M059J (cell line): ENCODE measurements at regions not wholly inside any gene's neighbourhood (a gene's known extent, or its start where the extent isn't known, plus 50 kb on each side); places are given as distances from the start of the nearest gene placed in this dataset.

Experiments used
- DNase-seq: peaks from one replicate; pipeline ENCODE4 v3.0.0-alpha.2; 2012; ENCODE audit warnings: low read depth

DNA sequence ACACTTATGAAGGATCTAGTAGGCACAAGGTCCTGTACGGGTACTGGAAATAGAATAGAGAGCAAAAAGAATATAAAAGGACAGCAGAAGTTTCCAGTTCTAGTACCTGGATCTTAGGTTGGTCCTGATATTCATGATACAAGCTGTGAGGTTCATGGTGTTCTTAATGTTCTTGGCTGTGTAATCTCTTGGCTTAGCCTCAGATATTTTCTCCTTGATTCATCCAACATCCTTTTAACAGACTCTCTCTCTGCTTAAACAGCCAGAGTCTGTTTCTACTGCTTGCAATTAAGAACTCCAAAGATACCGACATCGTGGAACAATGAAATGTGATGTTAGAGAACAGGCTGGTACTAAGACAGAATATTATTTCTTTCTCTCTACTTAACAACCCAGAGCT lies 49.9 kb downstream of the CNTN3 start:
- DNase-seq: no peak

DNA sequence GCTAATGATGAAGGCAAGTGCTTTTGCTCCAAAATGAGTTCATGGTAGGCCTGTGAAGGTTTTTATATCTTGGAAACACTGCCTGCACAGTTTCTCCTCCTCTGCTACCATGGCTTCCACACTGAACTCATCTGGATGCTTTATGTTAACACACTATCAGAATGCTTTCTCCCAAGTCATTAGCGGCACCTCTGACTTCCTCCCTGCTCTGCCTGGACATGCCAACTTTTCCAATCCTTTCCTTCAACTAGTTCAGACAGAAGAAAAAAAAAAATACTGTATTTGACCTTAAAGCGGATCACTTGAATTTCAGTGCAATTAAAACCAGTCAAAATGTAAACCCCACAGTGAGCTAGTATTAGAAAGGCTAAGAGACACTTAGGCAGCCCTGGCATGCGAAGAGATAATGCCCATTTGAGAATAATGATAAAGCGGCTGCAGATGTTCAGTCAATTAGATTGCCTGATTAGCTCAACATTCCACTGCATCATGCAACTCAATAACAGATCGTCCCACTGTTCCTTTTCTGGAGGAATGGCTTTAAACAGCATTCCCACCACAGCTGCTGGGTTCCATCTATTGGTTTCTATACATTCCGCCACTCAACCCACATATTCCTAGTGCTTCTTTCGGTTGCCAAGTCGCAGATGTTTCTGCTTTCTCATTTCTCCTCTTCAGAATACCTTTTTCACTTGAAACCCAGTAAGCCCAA lies 51.7 kb downstream of the CNTN3 start:
- no peak for DNase-seq

DNA sequence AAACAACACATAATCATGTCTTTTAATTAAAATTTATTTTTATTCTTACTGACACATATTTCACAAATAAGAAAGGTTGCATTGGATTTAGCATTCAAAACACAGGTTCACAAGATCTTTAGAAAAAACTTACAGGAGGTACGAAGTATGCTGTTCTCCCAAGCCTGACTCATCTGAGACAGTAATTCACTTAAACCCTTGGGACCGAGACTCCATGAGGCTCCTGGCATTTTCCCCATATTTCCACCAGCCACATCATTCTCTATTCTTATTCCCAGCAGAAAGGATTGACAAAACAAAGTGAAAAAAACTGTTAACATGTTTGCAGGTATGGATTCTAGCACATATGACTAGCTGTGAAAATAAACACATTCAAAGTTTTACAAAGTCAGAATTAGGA lies 52.6 kb downstream of the CNTN3 start:
- no peak for DNase-seq

DNA sequence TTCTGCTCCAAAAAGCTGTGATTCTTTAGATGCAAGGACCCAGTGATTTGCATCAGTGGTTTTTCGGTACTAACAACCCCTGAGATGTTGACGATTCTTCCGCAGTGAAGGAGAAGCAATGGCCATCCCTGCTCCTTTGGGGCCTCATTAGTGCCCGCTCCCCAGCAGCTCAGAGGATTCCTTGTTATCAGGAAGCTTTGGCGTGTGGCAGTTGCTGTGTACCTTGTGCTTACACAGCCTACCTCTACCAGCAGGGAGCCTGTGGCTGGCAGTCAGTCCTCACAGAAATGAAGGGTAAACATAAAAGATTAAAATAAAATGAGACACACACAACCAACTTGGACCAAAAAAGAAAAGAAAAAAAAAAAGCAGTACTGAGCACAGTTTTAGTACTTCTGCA lies 55.2 kb downstream of the CNTN3 start:
- DNase-seq: no peak

DNA sequence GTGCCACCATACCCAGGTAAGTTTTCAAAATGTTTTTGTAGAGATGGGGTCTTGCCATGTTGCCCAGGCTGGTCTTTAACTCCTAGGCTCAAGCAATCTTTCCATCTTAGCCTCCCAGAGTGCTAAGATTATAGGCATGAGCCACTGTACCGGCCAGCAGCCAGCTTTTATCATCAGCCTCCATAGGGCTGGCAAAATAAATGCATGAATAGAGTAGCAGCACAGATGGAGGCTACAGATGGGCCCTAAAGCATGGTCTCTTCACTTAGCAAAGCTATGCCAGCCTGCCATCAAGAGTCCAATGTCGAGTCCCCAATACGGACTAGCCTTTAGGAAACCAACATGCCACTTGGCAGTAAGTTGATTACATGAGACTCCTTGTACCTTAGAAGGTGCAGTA lies 63.8 kb downstream of the CNTN3 start:
- DNase-seq: no peak

DNA sequence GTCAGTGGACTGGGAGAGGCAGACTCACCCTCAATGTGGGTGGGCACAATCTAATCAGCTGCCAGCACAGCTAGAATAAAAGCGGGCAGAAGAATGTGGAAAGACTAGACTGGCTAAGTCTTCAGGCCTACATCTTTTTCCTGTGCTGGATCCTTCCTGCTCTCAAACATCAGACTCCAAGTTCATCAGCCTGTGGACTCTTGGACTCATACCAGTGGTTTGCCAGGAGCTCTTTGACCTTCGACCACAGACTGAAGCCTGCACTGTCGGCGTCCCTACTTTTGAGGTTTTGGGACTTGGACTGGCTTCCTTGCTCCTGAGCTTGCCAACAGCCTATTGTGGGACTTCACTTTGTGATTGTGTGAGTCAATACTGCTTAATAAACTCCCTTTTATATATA lies 68.0 kb downstream of the CNTN3 start:
- no peak for DNase-seq

DNA sequence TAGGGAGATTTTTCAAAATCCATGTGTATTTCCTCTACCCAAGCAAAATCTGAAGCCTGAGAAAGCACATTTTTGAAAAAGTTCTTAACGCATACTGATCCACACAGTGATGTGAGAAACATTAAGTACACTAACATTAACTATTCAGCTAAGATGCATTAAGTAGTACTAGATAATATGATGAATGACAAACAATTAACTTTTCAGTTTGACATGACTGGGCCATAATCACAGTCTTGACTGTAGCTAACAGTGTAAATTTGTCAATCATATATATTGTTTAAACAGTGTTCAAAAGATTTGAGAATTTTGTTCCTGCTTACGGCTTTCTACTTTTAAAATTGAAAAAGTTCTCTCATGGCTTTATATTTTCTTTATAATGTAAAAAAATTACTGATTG lies 72.0 kb downstream of the CNTN3 start:
- no peak for DNase-seq

DNA sequence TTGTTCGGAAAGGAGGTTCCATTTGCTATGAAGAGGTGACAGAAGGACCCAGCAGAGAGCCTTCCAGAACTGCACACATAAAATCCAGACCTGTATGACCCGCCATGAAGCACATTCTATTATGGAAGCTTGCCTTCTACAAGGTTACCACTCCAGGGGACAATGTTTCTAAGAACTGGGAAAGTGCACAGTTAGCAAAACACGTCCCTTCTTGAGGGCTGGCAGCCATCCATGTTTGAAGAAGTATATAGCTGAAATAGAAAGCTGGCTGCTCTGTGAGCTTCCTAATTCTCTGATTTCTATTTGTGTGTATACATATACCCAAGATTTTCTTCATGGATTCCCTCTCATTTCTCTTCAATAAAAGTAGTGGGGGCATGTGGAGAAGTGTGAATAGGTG lies 74.6 kb downstream of the CNTN3 start:
- no peak for DNase-seq

DNA sequence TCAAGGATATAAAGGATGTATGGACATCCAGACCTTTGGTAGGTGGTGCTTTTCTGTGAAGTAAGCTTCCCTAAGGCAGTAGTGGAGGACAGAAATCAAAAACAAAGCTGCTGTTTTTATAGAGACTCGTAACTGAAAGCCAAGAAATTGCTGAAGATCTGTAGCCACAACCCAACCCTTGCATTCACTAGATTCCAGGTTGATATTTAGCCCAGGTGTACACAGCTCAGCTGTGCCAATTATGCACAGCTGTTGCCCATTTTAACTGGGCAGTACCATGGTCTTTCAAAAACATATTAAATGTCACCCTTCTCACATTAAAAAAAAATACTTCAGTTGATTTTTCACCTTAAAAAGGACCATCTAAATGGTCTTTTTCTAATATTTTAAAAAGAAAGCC lies 75.8 kb downstream of the CNTN3 start:
- DNase-seq: no peak

DNA sequence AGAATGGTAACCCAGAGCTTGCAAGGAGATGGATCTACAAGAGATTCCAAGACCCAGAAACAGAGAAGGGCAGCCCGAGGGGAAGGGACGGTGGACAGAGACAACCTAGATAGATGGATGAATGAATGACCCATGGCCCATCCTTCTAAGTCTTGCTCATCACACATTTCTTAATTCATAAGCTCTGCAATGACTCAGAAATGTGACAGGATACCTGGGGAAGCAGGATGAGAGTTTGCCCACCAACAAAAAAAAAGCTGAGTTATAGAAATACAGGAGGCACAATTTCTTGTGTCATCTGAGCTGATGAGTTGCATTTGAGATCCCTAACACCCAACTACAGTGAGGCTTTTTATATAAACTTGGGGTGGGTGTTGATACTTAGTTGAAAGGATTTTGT lies 76.6 kb downstream of the CNTN3 start:
- no peak for DNase-seq

DNA sequence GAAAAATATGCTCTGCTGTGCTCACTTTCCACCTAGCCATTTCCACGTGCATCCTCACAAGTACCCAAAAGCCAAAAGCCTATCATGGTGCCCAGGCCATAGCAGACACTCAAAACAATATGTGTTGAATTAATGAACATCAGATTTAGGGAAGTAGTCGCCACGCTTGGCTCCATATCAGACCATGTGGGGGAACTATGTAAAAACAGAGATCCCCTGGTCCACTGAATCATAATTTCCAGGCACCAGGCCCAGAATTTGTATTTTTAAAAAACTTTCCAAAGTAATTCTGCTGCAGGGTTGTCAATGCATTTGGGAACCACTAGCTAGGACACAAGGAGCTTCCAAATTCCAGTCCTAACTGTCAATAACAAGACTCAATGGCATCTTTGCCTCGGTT lies 77.3 kb downstream of the CNTN3 start:
- DNase-seq: no peak

DNA sequence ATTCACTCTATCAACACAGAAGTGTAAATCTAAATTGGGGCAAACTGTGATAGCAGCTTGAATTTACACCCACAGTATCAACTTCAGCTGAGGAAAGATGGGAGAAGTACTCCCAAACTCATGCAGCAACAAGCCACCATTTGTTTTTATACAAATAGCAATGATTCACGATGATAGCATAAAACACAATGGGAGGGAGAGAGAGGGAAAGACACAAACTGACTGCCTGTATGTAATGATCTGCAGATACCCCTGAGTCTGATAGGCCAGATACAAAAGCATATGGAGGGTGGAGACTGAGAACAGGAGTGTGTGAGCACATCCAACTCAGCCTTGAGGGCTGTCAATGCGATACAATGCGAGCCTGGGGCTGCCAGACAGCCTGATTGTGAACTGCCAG lies 79.2 kb downstream of the CNTN3 start:
- no peak for DNase-seq

DNA sequence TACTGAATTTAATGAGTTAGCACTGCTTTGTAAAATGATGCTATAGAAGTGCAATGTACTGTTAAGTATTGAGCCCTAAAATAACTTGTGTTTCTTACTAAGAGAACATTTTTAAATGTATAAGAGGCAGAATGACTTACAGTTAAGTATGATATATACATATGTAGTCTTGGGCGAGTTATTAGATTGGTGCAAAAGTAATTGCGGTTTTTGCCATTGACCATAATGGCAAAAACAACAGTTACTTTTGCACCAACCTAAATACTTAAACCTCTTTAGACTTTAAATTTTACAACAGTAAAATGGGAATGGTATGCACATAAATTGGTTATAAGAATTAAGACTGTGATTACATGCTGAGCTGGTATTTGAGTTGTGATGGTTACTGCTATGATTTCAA lies 79.8 kb downstream of the CNTN3 start:
- DNase-seq: no peak

DNA sequence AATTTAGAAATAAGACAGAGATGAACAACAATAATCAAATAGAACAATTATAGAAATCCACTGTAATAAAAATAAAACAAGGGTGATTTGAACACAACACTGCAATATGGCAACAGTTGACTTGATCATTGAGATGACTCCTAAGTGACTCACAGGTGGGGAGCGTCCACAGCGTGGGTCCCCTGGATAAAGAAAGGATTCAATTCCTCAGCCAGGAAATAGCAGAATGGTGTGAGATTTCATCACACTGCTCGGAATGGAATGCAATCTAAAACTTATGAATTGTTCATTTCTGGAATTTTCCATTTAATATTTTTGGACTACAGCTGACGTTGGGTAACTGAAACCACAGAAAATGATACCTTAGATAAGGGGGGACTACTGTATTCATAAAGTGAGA lies 82.0 kb downstream of the CNTN3 start:
- no peak for DNase-seq

DNA sequence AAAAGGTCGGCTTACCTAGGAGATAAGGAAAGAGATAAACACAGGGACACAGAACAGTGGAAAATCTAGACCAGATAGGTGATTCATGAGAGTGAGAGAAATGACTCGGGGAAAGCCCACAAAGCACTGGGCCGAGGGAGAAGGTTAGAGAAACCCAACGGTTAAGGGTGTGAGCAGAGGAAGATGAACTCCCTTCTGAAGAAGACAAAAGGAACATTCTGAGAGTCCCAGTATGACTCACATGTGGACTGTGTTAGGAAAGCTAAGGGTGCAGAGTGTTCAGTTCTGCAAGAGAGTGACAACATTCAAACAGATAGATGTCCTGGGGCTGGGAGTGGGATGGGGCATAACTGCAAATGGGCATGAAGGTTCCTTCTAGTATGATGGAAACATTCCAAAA lies 83.0 kb downstream of the CNTN3 start:
- no peak for DNase-seq

DNA sequence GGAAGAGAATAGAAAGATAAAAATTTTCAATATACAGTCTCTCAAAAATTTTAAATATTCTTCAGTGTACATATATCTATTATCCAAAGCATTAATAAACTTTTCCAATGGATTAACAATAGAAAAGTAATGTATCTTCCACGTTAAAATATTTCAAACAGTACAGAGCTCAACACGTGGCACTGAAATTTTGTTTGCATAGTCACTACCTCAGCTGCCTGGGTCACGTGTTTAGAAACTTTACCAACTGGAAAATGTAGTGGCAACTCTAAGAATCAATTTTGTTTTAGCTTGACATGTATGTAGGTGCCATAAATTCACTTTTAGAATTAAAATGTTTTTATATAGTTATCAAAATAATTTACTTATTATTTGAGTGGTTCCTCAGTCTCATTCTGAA lies 85.3 kb downstream of the CNTN3 start:
- no peak for DNase-seq

DNA sequence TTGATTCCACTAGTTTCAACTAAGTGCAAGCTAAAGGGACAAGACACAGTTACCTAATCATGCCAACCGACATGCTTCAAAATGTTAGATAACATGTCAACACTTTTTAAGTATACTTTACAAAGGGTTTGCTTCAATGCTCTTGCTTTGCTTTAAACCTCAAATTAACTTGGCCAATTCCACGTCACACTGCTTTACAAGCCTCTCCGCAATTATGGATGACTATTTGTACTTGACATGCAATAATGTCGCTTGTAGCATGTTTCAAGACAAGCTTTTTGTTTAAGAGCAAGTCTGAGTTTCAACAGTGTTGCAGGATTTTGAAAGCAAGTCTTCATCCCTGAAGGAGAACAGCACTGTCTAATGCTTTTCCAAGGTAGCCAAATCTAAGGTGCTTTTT lies 86.9 kb downstream of the CNTN3 start:
- no peak for DNase-seq

DNA sequence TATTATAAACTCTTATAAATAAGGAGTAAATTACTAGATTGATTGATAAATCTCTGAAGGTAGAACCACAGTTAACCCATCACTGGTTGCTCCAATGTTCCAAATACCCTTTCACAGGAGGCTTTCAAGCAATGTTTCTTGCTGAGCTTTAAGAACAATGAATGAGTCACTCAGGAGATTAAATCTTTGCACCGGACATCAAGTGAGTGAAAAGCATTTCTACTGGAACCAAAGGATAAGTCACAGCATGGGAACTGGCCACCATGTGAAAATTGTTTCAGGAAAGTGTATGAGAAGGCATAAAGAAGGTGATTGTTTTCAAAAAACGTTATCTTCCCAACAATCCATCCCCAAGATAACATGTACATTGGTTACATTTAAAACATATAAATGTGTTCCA lies 90.6 kb downstream of the CNTN3 start:
- DNase-seq: no peak

DNA sequence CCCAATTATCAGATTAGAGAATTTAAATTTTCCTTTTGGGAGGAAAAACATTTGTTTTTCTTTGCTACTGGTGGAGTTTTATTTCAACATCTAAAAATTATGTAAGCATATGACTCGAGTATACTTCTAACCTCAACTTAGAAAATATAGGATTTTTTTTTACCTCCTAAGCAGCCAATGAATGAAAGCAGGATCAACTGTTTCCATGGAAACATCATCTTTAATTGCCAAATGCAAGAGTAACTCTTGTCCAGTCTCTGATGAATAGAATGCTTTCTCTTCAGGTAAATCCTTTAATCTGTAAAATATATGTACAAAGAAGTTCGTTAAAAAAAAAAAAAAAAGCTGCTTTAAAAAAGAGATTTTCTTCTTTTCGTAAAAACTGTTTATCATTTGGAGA lies 93.6 kb downstream of the CNTN3 start:
- no peak for DNase-seq

DNA sequence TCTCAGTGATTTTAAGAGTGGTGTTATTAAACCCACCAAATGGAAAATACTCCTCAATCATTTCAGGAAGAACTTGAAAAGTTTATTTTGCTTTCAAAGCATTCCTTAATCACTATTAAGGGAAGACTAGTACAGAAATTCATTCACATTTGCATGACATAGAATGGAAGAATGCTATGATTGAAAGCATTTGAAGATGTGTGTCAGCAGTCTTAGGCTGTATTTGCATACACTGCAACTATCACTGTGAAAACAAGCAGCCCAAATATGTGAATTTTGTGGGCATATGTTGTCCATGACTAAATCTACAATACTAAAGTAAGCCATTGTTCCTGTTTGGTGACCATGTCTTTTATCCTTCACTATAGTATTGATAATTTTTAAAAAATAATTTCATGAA lies 95.8 kb downstream of the CNTN3 start:
- DNase-seq: no peak

DNA sequence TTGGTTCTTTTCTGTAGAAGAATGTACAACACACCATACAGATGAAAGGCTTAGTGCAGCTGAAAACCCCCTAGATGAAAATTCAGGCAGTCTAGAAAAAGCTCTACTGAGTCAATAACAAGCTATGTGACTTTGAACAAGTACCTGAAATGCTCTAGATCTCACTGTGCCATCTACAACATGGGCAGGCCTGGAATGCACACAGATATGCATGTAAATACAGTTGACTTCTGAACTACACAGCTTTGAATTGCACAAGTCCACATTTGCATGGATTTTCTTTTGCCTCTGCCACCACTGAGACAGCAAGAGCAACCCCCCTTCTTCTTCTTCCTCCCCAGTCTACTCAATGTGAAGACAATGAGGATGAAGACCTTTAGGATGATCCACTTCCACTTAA lies 98.4 kb downstream of the CNTN3 start:
- no peak for DNase-seq

DNA sequence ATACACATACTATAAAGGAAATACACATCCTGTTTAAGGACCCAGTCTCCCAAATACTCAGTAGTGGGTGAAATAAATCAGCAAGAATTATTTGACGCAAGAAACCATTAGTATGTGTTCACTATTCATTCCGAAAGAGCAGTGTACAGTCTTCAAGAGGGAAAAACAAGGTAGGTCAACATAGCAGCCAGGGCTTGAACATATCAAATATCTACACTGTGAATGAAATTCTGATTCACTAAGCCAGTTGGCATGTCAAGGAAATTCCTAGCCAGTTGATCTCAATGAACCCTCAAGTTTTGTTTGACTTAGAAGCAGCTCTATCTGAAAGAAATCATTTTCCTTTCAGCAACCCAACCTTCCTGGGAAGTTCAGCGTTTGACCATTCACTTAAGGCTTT lies 99.0 kb downstream of the CNTN3 start:
- DNase-seq: no peak

DNA sequence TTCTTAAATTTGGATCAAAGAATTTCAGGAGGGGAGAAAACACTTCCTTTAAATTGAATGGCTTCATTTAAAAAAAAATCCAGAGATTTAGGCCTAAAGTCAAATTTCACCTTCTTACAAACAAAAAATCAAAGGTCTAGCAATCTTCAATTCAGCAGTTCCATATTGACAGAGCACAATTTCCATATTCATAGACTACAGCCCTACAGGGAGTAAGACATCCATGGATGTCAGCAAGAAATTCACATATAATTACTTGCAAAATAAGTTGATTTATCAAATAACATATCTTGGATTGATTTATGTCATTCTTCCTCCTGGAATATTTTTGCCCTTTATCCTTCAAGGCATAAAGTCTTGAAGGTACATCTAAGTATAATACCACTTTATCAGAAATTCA lies 103.4 kb downstream of the CNTN3 start:
- no peak for DNase-seq

DNA sequence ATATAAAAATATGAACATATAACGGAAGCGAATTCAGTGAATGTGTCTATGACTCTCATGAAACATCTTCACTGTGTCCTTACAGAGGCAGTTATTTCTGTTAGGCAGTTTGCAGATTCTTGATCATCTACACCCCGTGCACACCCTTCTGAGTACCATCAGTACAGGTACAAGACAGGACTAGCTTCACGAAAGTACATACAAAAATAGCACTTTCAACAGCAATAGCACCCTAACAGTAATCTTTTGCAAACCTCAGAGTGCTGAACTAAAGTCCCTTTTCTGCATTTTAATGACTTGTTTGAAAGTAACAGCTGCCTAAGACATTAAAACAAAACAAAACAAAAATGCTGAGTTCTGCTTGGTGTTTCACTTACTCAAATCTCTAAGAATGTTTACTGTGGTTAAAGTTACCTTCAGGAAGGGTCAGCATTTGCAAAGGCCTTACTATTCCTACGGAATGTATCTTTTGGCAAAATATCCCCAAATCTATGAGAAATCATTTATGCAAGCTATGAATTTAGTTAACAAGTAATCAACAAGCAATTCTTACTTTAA lies 104.1 kb downstream of the CNTN3 start:
- no peak for DNase-seq
